HUES48 (cell line): ENCODE measurements at regions not wholly inside any gene's neighbourhood (a gene's known extent, or its start where the extent isn't known, plus 50 kb on each side); places are given as distances from the start of the nearest gene placed in this dataset.

Experiments
- H3K27ac ChIP-seq: one replicate; pipeline ENCODE4 v1.7.0; 2013; ENCODE audit warnings: low read depth, low read length, inconsistent platforms
- H3K27me3 ChIP-seq: 2 replicates; pipeline ENCODE4 v1.6.1; 2013; ENCODE audit warnings: mild to moderate bottlenecking, low read length; ENCODE audit not compliant: control insufficient read depth, insufficient read depth
- H3K36me3 ChIP-seq: 2 replicates; pipeline ENCODE4 v1.6.1; 2013; ENCODE audit warnings: low read length; ENCODE audit not compliant: control insufficient read depth, insufficient read depth
- H3K4me1 ChIP-seq: 2 replicates; pipeline ENCODE4 v1.6.1; 2013; ENCODE audit warnings: mild to moderate bottlenecking, low read length; ENCODE audit not compliant: control insufficient read depth, insufficient read depth
- H3K4me3 ChIP-seq: 2 replicates; pipeline ENCODE4 v1.5.1; 2013; ENCODE audit warnings: mild to moderate bottlenecking, low read depth, low read length
- H3K9ac ChIP-seq: 2 replicates; pipeline ENCODE4 v1.6.1; 2013; ENCODE audit warnings: mild to moderate bottlenecking, low read depth, low read length, moderate library complexity
- H3K9me3 ChIP-seq: 2 replicates; pipeline ENCODE4 v1.6.1; 2013; ENCODE audit warnings: low read length; ENCODE audit not compliant: control insufficient read depth, insufficient read depth

GRCh38 chr3:178482981-178483380 lies 53.3 kb upstream of the KCNMB2 start:
- Histone ChIP-seq H3K4me3 (no peak overlapping the region), H3K9me3 (no peaks in the 10 kb centered on the region), H3K36me3 (no peaks in the 10 kb centered on the region), H3K27ac (no peak overlapping the region), H3K4me1 (peaks cover 17% of the 10 kb centered on the region), H3K27me3 (no peaks in the 10 kb centered on the region), H3K9ac (no peak overlapping the region)

GRCh38 chr3:178483704-178484103 lies 52.5 kb upstream of the KCNMB2 start:
- no peak overlapping the region for H3K9ac ChIP-seq
- H3K36me3 ChIP-seq, result no peaks in the 10 kb centered on the region
- no peaks in the 10 kb centered on the region for H3K27me3 ChIP-seq
- H3K27ac ChIP-seq, result no peak overlapping the region
- peaks cover 17% of the 10 kb centered on the region for H3K4me1 ChIP-seq
- no peak overlapping the region for H3K4me3 ChIP-seq
- H3K9me3 ChIP-seq, result no peaks in the 10 kb centered on the region

GRCh38 chr3:178485756-178486155 lies 50.5 kb upstream of the KCNMB2 start:
- H3K4me3 ChIP-seq, result no peak overlapping the region
- no peaks in the 10 kb centered on the region for H3K27me3 ChIP-seq
- no peaks in the 10 kb centered on the region for H3K36me3 ChIP-seq

More at GRCh38 chr3:178485756-178486155, 50.5 kb upstream of the KCNMB2 start:
- Histone ChIP-seq H3K9me3 (no peaks in the 10 kb centered on the region), H3K4me1 (peaks cover 17% of the 10 kb centered on the region), H3K9ac (no peak overlapping the region), H3K27ac (no peak overlapping the region)
